HG03196 (cell line): ENCODE measurements at regions not wholly inside any gene's neighbourhood (a gene's known extent, or its start where the extent isn't known, plus 50 kb on each side); places are given as distances from the start of the nearest gene placed in this dataset.

Experiments used
- ATAC-seq: cut with Tn5 transposase; IDR thresholded peaks from one replicate; pipeline ENCODE4 v1.9.1; 2021; ENCODE audit not compliant: unreplicated experiment

DNA sequence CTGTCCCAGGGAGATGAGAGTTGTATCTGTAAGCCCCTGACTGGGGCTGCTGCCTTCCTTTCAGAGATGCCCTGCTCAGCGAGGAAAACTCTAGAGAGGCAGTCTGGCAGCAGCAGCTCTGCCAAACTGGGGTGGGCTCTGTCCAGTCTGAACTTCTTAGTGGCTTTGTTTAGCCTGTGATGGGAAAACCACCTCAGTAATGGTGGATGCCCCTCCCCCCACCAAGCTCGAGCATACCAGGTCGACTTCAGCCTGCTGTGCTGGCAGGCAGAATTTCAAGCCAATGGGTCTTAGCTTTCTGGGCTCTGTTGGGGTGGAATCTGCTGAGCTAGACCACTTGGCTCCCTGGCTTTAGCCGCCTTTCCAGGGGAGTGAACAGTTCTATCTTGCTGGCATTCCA, 218.3 kb downstream of the TUSC7 start:
- no peak for ATAC-seq

DNA sequence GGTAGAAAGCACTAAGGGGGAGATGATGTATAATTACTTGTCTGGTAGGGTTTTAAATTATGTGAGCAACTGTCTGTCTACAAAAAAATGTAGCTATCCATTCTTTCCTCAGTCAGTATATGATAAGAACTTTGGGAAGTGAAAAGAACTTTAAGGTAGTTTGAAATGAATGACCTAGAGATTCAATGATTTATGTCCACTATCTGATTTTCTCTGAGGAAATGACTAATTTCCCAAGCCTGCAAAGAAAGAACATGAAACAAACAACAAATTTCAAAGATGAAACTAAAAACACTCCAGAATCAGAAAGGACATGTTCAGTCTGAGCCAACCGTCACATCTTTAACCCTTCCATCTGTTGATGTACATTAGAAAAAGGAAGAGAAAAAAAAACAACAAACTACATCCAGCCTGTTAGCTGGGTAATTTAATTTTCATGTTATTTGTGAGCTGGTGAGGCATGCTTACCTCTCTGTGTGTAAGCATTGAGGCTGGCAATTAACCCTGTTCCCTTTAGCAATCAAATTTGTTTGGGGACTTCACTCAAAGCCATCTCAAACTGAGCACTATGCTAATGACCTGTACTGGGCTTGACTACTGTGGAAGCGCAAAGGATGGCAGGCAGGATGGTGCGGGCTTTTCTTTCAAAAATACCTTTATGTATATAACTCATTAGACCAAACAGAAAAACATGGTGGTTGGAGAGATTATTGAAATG, 220.1 kb downstream of the TUSC7 start:
- no peak for ATAC-seq

DNA sequence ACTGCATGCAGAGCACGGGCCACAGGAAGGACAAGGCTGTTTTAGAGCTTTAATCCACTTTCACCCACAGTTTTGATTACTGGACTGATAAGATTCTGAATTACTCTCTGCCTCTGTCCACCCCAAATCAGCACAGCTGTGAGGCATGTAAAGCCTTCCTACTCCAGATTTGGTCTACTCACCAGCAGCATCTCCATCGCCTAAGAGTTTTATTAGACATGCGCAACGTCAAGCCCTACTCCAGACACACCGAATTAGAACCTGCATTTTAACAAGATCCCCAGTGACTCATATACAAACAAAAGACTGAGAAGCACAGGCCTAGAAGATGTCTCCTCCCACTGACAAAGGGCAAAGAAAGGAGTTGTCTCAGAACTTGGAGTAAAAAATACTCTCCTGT, 221.2 kb downstream of the TUSC7 start:
- no peak for ATAC-seq

GRCh38 chr3:116939091-116939490, 229.5 kb downstream of the TUSC7 start:
- no peak for ATAC-seq

DNA sequence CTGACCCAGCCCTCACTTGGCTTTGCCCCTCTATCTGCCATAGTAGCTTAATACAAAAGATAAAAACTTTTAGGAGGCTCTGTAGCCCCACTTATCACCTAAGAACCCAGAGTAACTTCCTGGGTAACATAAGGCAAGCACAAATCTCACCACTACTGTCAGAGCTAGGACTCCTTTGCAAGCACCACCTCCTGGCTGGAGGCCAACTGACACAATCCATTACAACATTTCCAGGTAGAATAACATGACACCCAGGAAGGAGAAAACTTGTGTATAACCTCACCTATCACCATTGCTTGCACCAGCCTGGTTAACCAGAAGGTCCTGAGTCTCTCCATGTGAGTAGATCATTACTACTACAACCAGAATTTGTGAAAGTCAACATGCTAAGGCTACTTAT, 230.0 kb downstream of the TUSC7 start:
- ATAC-seq: no peak

- ATAC-seq: no peak
Measured at GRCh38 chr3:116940719-116941118, 231.1 kb downstream of the TUSC7 start.

DNA sequence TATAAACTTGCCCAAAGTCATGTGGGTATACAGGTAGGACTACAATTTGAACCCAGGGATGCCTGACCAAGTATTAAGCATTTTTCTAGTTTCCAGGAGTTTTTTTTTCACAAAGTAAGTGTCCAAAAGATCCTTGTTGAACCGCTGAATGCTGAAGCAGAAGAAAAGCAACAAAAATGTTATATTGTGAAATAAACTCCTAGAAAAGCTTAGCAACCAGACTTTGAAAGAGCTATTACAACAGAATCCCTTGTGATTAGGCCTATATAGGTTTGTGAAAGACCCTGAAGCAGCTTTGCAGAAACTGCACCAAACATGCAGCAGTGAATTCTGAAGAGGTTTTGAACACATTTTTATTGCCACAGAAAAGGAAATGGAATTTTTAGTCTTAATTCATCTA, 236.8 kb downstream of the TUSC7 start:
- no peak for ATAC-seq

GRCh38 chr3:116947148-116947547, 237.6 kb downstream of the TUSC7 start:
- ATAC-seq: no peak

GRCh38 chr3:116947809-116948208, 238.2 kb downstream of the TUSC7 start:
- no peak for ATAC-seq

GRCh38 chr3:116950301-116951055, 240.9 kb downstream of the TUSC7 start:
- no peak for ATAC-seq

- no peak for ATAC-seq
Measured at GRCh38 chr3:116951610-116952009, 242.0 kb downstream of the TUSC7 start.

- ATAC-seq: no peak
Measured at GRCh38 chr3:116958291-116958690, 248.7 kb downstream of the TUSC7 start.

GRCh38 chr3:116961106-116961505, 251.5 kb downstream of the TUSC7 start:
- ATAC-seq: no peak

DNA sequence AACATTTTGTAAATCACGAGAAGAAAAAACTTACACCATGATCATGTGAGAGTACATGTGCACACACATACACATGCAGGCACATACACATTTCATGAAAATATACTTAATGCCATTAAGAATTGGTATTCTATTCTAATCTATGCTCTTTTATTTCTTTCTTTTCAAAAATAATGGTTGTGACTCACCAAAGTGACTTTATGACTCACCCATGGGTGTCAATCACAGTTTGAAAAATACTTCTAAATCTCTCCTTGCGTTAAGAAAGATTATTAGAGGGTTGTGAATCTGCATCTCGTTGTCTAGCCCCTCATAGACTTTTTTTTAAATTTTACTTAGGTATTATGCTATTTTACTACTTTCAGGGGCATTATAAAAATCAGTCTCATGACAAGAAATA, 254.2 kb downstream of the TUSC7 start:
- ATAC-seq: no peak

DNA sequence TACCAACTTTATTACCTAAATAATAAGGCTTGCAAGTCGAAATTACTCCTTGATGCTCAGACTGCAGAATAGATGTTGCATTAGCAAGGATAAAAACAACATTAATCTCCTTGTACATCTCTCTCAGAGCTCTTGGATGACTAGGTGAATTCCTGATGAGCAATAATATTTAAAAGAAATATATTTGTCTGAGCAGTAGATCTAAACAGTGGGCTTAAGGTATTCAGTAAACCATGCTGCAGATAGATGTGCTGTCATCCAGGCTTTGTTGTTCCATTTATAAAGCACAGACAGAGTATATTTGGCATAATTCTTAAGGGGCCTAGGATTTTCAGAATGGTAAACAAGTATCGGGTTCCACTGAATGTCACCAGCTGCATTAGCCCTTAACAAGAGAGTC, 257.1 kb downstream of the TUSC7 start:
- no peak for ATAC-seq

DNA sequence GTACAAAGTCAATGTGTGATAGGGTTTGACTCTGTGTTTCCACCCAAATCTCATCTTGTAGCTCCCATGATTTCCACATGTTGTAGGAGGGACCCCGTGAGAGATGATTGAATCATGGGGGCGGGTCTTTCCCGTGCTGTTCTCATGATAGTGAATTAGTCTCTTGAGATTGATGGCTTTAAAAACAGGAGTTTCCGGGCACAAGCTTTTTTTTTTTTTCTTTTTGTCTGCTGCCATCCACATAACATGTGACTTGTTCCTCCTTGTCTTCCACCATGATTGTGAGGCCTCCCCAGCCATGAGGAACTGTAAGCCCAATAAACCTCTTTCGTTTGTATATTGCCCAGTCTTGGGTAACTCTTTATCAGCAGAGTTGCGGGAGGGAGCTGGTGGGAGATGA, 259.6 kb downstream of the TUSC7 start:
- no peak for ATAC-seq

- ATAC-seq: no peak
Measured at GRCh38 chr3:116969646-116970045, 260.1 kb downstream of the TUSC7 start.

DNA sequence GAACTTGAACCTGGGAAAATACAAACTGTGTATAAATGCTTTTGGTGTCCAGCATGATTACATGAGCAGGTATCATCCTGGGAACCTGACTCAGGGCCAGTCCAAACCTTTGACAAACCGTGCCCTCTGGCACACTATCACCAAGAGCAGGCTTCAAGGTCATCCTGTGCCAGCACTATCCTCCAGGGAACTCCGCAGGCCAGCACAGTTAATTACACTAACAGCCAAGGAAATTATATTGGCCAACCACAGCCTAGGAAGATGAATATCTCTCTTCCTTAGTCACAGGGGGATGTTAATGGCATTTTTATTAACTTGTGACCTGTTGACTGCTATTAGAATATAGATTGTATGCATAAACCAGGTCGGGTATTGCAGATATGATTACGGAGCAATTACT, 262.0 kb downstream of the TUSC7 start:
- no peak for ATAC-seq

DNA sequence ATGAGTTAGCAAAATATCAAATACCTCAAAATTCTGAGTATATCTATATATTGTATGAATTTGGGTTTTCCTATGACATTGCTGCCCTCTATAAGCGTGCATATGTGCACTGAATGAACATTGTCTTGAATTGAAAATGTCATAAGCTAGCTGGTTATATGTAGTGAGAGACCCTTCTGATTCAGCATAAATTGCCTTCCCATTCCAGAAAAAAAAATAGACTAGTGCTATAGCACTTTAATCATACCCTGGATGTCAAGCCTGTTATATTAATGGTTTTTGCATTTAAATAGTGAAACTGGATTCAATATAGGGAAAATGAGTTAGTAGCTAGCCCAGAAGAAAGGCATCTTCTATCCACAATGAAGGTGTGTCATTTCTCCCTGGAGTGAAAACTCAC, 265.1 kb downstream of the TUSC7 start:
- no peak for ATAC-seq

- no peak for ATAC-seq
Measured at GRCh38 chr3:116977441-116977840, 267.9 kb downstream of the TUSC7 start.

DNA sequence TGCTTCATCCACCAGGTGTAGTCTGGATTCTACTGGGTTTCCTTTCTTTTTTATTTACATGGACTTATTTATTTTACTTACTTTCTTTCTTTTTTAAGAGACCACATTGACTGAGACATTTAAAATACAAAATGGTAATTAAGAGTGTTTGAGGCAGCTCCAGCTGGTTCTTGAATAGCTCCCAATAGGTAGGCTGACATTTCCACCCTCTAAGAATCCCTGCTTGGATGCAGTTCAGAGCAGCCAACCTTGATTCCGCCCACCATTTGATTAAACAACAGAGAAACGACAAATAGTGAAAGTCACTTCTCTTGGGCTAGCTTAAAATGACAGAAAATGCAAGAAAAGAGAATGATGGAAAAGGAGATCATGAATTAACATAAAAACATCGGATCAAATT, 270.5 kb downstream of the TUSC7 start:
- no peak for ATAC-seq

GRCh38 chr3:116981089-116981488, 271.5 kb downstream of the TUSC7 start:
- no peak for ATAC-seq

DNA sequence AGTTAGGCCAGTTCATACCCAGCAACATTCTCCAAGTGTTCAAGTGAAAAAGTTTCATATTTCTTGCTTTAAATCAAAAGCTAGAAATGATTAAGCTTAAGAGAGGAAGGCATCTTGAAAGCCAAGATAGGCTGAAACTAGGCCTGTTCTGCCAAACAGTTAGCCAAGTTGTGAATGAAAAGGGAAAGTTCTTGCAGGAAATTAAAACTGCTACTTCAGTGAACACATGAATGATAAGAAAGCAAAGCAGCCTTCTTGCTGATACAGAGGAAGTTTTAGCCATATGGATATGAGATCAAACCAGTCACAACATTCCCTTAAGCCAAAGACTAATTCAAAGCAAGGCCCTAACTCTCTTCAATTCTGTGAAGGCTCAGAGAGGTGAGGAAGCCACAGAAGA, 274.7 kb downstream of the TUSC7 start:
- no peak for ATAC-seq
